ENCODE measurements at regions not wholly inside any gene's neighbourhood (a gene's known extent, or its start where the extent isn't known, plus 50 kb on each side); places are given as distances from the start of the nearest gene placed in this dataset.

DNA sequence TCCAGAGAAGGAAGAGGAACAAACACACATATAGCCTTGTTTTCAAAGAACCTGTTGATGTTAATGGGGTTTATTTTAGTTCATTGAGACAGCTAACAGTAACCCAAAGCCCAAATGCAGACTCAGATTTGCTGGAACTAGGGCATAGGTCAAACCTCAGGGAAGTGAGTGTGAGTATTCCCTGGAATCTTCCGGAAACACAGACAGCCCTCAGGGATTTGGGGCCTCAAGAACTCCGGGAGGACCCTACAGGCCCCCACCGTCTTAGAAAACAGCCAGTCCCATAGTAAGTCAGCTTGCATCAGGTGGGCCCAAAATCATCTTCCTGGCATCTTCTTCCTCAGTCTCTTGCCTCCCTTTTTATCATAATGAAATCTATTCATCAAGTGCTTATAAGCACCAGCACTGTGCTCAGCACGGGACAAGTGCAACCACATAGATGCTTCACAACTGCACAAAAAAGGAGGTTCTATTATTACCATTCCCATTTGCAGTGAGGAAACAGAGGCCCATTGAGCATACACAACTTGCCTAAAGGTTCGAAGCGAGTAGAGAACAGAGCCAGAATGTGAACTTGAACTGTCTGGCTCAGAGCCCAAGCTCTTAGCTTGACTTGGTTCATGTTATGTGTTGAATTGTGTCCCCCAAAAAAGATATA lies 50.2 kb upstream of the BCL11A start:
- H3K9me3 Mint-ChIP-seq: peaks cover 4% of the 10 kb centered on the region
- peaks cover 8% of the 10 kb centered on the region for H3K27me3 Mint-ChIP-seq
- H3K27ac Mint-ChIP-seq: peak overlapping the region; percentile 49
- DNase-seq (ENCODE audit: low spot score in 2 of 2) (no peak), ATAC-seq (ENCODE audit: low read depth) (no peak)
- peaks cover 2% of the 10 kb centered on the region for H3K4me1 Mint-ChIP-seq
- H3K36me3 Mint-ChIP-seq: peaks cover 2% of the 10 kb centered on the region
- H3K4me3 Mint-ChIP-seq: no peak overlapping the region

DNA sequence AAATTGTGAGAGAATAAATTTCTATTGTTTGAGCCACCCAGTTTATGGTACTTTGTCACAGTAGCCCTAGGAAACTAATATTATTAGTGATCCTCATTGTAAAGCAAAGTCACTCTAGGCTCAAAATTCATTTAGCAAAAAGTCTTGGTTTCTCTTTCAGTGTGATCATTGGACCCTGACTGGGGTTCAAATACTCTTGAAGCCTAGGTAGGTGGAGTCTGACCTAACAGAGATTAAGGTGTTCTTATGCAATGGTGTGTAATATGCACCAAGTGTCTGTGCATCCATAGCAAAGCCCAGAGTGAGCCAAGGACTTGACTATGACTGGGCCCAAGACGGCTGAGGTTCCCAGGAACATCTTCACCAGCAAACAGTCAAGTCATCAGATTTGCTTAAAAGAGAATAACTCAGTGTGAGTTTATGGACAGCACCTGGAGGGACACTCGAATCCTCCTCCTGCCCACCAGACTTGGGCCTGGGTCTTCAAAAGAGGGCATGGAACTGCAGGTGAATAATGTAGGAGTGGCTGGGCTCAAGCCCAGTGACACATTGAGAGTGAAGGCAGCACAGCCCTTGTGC lies 51.1 kb upstream of the BCL11A start:
- peaks cover 8% of the 10 kb centered on the region for H3K27me3 Mint-ChIP-seq
- H3K9me3 Mint-ChIP-seq: peaks cover 4% of the 10 kb centered on the region
- H3K4me1 Mint-ChIP-seq: peaks cover 2% of the 10 kb centered on the region
- H3K4me3 Mint-ChIP-seq: no peak overlapping the region
- H3K27ac Mint-ChIP-seq: peak overlapping the region; percentile 49
- no peak for ATAC-seq (ENCODE audit: low read depth)
- DNase-seq (ENCODE audit: low spot score in 2 of 2): no peak
- H3K36me3 Mint-ChIP-seq: peaks cover 2% of the 10 kb centered on the region

DNA sequence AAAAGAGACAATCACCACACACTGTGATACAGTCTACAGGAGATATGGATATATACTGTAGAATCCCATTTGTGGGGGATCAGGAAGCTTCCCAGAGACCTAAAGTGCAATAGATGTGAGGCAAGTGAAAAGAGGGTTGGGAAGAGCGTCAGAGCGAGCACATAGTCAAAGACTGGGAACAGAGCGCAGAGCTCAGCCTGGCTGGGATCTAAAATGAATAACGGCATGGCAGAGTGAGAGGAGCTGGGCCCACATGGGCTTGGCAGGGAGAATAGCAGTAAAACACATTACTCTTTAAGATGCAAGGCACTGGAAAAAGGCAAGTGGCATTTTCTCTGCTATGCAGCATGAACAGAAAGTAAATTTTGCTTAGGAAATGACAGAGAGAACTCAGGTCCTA lies 52.4 kb upstream of the BCL11A start:
- Mint-ChIP-seq H3K27me3 (peaks cover 8% of the 10 kb centered on the region), H3K4me3 (no peak overlapping the region), H3K9me3 (no peaks in the 10 kb centered on the region), H3K27ac (no peak overlapping the region), H3K4me1 (peaks cover 2% of the 10 kb centered on the region), H3K36me3 (peaks cover 2% of the 10 kb centered on the region)
- no peak for DNase-seq (ENCODE audit: low spot score in 2 of 2)
- no peak for ATAC-seq (ENCODE audit: low read depth)

DNA sequence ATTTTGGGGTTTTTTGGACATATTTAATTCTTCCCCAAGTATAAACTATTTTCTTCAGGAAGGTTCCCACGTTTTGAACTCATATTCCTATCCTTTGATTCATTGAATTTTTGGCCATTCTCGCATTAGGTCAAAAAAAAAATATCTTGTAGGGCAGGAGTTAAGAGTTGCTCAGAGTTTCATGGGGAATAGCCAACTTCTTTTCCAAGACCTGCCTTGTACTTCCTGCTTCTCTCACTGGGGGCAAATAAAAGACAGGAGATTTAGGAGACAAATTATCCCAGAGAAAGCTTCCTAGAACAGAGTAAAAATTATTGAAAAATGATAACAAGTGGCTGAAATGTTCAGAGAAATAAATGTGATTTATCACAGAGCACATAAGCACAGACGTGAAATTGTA lies 55.2 kb upstream of the BCL11A start:
- DNase-seq (ENCODE audit: low spot score in 2 of 2) (no peak), ATAC-seq (ENCODE audit: low read depth) (no peak)
- peaks cover 2% of the 10 kb centered on the region for H3K36me3 Mint-ChIP-seq
- H3K27ac Mint-ChIP-seq: no peak overlapping the region
- H3K4me3 Mint-ChIP-seq: no peak overlapping the region
- peaks cover 10% of the 10 kb centered on the region for H3K27me3 Mint-ChIP-seq
- H3K9me3 Mint-ChIP-seq: peaks cover 2% of the 10 kb centered on the region
- H3K4me1 Mint-ChIP-seq: peaks cover 6% of the 10 kb centered on the region

DNA sequence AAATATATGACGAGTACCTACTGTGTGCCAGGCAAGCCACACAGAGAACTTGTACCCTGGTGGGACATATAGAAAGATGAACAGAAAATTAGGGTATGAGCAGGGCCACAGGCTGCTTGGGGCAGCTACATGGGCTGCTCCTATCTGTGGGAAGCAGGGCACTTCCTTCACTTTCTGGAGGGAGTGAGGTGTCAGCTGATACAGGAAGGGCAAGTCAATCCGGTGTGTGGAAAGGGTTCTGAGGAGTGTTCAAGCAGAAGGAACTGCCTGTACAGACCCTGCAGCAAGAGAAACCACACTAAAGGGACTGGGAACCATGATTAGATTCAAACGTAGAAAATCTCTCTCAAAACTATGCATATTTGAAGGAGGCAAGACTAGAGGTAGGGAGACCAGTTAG lies 58.6 kb upstream of the BCL11A start:
- Mint-ChIP-seq H3K27ac (no peak overlapping the region), H3K4me3 (no peak overlapping the region), H3K4me1 (peaks cover 6% of the 10 kb centered on the region), H3K9me3 (peaks cover 2% of the 10 kb centered on the region), H3K27me3 (peaks cover 6% of the 10 kb centered on the region), H3K36me3 (peaks cover under 1% of the 10 kb centered on the region)
- DNase-seq (ENCODE audit: low spot score in 2 of 2): no peak
- no peak for ATAC-seq (ENCODE audit: low read depth)

DNA sequence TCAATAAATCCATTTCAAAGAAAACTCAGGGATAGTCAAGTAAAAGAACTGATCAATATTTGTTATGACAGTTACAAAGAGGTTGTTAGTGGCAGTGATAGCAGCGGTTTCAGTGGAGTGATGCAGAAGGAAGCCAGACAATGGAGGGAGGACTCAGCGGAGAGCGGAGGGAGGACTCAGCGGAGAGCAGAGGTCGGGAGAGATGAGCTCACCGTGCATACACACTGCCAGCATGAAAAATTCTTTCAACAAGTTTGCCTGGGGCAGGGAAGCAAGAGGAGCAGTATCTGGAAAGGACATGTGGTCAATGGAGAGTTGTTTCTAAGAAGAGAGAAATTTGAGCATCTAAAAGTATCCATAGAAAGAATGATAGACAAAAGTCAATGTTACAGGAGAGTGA lies 60.9 kb upstream of the BCL11A start:
- peaks cover 6% of the 10 kb centered on the region for H3K4me1 Mint-ChIP-seq
- no peaks in the 10 kb centered on the region for H3K36me3 Mint-ChIP-seq
- ATAC-seq (ENCODE audit: low read depth): no peak
- no peak overlapping the region for H3K27ac Mint-ChIP-seq
- DNase-seq (ENCODE audit: low spot score in 2 of 2): no peak
- no peak overlapping the region for H3K4me3 Mint-ChIP-seq
- H3K9me3 Mint-ChIP-seq: peaks cover 2% of the 10 kb centered on the region
- peaks cover 2% of the 10 kb centered on the region for H3K27me3 Mint-ChIP-seq

DNA sequence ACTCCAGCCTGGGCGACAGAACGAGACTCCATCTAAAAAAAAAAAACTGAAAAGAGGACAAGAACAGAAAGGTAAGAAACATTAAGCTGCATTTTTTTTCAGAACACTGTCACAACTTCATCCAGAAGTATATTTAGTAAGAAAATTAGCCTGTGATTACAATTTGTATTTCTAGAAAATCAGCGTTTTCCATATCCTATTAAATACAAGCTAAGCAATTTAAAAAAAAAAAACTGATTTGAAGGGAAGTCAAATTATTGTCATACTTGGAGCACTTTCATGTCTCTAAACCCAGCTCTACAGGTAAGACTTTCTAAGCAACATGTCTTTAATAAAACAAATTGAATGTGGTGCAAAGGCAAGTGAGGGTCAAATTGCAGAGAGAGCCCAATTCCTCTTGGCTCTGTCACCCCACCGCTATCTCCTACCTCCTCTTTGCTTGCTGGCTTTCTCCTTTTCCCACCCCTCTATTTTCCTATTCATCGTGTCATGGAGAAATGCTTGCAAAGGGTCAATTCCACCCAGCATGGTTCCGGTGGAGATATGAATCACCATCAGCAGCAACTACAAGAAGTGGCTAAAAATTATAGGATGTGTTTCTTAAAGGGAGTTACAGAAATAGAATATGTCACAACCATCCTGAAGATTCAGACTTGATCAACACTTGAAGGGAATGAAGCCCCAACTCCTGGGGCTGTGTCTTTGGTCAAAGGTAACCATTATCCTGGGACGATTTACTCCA lies 68.4 kb upstream of the BCL11A start:
- Mint-ChIP-seq H3K4me3 (no peak overlapping the region), H3K36me3 (no peaks in the 10 kb centered on the region), H3K4me1 (no peaks in the 10 kb centered on the region), H3K9me3 (no peaks in the 10 kb centered on the region), H3K27ac (no peak overlapping the region), H3K27me3 (peaks cover 7% of the 10 kb centered on the region)
- ATAC-seq (ENCODE audit: low read depth): no peak
- DNase-seq (ENCODE audit: low spot score in 2 of 2): no peak

DNA sequence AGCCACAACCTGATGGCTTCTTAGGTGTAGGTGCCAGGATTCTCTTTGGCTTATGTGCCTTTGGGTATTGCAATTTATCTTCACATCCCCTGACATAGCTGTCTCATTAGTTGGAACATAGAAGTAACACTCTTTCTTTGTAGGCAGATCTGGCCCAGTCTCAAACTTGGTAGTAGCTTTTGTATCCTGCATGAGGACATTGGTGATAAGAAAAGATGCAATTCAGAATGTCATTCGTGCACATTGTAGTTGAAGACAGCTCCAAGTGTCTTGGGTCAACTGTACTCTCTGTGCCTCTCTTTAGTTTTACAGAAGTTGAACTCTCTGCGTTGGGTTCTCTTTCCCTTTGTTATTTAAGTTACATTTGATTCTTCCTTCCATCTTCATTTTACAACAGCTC lies 69.6 kb upstream of the BCL11A start:
- peaks cover 8% of the 10 kb centered on the region for H3K27me3 Mint-ChIP-seq
- H3K36me3 Mint-ChIP-seq: no peaks in the 10 kb centered on the region
- no peak overlapping the region for H3K4me3 Mint-ChIP-seq
- ATAC-seq (ENCODE audit: low read depth) (no peak), DNase-seq (ENCODE audit: low spot score in 2 of 2) (no peak)
- H3K9me3 Mint-ChIP-seq: no peaks in the 10 kb centered on the region
- H3K27ac Mint-ChIP-seq: no peak overlapping the region
- H3K4me1 Mint-ChIP-seq: no peaks in the 10 kb centered on the region

DNA sequence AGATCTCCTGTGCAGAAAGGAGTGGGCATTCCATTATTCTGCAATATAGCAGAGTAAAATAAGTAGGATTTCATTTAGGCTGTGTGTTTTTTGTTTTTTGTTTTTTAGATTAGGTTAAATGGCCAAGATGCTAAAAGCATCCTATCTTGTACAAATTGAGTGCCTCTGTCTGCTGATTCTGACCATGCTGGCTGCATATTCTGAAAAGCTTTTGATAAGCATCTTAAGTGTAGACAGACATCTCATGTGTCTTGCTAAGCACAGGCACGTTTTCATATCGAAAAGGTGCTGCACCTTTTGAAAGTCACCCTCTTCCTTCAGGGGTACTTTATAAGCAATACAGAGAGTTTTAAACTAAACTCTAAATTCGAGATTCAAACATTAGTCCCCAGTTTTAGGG lies 74.0 kb upstream of the BCL11A start:
- Mint-ChIP-seq H3K27ac (no peak overlapping the region), H3K4me1 (no peaks in the 10 kb centered on the region), H3K4me3 (no peak overlapping the region), H3K9me3 (no peaks in the 10 kb centered on the region), H3K27me3 (peaks cover 17% of the 10 kb centered on the region), H3K36me3 (no peaks in the 10 kb centered on the region)
- ATAC-seq (ENCODE audit: low read depth) (no peak), DNase-seq (ENCODE audit: low spot score in 2 of 2) (no peak)

DNA sequence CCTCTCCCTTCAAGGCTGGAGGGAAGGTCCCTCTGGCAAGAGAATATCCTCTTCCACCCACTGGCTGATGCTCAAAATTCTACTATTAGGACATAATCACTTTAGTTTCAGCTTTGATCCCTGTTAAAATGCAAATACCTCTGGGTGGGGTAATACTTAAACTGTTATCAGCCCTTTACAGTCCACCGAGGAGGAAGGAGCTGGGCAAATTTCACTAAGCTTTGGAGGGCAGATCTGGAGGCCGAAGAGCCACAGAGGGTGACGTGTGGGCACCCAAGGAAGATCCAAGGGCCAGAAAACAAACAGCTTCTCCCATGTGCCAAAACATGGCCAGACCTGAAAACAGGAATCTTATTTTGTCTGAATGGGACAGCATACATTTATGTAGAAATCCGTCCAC lies 74.6 kb upstream of the BCL11A start:
- H3K4me3 Mint-ChIP-seq: no peak overlapping the region
- H3K27me3 Mint-ChIP-seq: peaks cover 17% of the 10 kb centered on the region
- no peak overlapping the region for H3K27ac Mint-ChIP-seq

DNA sequence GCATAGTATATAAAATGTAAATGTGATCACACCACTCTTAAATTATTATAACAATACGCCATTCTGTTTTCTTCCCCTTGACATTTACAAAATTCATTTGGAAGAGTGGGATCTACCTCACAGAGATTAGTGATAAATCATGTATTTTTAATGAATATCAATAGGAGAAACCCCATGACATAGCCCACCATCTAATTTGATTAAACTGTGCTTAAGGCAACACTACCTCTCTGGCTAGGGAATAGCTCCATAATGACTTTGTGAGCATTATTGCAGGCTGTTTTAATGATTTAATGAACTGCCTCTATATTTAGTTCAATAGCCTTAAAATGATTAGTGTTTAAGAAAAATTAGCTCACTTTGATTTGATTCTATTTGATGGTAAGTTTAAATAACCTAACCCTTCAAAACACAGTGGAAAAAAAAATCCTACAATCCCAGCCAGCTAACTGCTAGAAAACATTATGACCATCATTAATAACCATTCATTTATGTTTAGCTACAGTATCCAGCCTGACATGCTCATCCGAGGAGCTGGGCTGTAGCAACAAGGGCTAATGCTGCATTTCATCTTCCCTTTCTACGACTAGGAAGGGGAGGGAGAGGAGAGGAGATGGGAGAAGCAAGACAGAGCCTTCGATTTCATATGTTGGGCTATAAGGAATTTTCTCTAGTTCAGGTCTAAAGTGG lies 75.3 kb upstream of the BCL11A start:
- ATAC-seq (ENCODE audit: low read depth) (no peak), DNase-seq (ENCODE audit: low spot score in 2 of 2) (no peak)
- Mint-ChIP-seq H3K36me3 (no peaks in the 10 kb centered on the region), H3K9me3 (no peaks in the 10 kb centered on the region), H3K4me3 (no peak overlapping the region), H3K27me3 (peaks cover 16% of the 10 kb centered on the region), H3K27ac (no peak overlapping the region), H3K4me1 (no peaks in the 10 kb centered on the region)

More for the DNA sequence above, 74.6 kb upstream of the BCL11A start:
- DNase-seq (ENCODE audit: low spot score in 2 of 2) (no peak), ATAC-seq (ENCODE audit: low read depth) (no peak)
- no peaks in the 10 kb centered on the region for H3K36me3 Mint-ChIP-seq
- no peaks in the 10 kb centered on the region for H3K9me3 Mint-ChIP-seq
- H3K4me1 Mint-ChIP-seq: no peaks in the 10 kb centered on the region

DNA sequence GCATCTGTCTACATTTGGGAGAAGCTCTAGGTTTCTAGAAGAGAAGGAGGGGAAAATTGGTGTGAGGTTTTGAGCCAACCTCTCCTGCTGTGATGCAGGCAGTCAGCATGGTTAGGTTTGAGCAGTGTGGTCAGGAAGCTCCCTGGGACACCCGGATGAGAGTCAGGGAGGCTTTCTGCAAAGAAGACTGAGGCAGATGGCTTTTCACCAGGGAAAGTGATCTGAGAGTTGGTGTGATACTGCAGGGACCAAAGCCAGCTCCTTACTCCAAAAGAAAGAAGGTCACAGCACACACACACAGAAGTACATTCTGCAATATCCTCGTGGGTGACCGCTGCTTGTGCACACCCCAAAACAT lies 75.8 kb upstream of the BCL11A start:
- no peaks in the 10 kb centered on the region for H3K36me3 Mint-ChIP-seq
- ATAC-seq (ENCODE audit: low read depth) (no peak), DNase-seq (ENCODE audit: low spot score in 2 of 2) (no peak)
- no peaks in the 10 kb centered on the region for H3K9me3 Mint-ChIP-seq
- H3K4me1 Mint-ChIP-seq: no peaks in the 10 kb centered on the region
- no peak overlapping the region for H3K4me3 Mint-ChIP-seq
- no peak overlapping the region for H3K27ac Mint-ChIP-seq
- peaks cover 16% of the 10 kb centered on the region for H3K27me3 Mint-ChIP-seq

DNA sequence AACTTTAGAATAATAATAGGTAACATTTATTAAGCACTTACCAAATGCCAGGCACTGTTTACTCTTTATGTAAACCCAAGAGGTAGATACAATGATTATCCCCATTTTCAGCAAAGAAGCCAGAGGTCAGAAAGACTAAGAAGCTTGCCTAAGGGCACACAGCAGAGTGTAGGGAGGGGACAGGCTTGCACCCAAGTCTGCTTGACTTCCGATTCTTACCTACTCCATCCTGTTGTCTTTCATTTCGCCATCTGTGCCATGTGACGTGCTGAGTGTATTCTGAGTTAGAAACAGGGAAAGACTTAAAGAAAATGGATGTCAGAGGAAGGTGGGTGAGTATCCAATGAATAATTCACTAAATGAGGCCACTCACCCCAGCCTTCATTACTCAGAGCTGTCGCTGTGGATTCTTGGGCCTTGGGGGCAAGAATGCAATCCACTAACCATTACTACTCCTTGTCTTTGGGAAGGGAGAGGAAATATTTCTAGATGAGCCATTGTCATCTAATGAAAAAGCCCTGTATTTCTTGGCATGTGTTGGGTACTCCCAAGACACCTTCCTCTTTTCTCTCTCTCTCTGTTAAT lies 76.4 kb upstream of the BCL11A start:
- Mint-ChIP-seq H3K27me3 (peaks cover 18% of the 10 kb centered on the region), H3K27ac (no peak overlapping the region), H3K4me1 (no peaks in the 10 kb centered on the region), H3K9me3 (no peaks in the 10 kb centered on the region), H3K4me3 (no peak overlapping the region), H3K36me3 (no peaks in the 10 kb centered on the region)
- DNase-seq (ENCODE audit: low spot score in 2 of 2) (no peak), ATAC-seq (ENCODE audit: low read depth) (no peak)

DNA sequence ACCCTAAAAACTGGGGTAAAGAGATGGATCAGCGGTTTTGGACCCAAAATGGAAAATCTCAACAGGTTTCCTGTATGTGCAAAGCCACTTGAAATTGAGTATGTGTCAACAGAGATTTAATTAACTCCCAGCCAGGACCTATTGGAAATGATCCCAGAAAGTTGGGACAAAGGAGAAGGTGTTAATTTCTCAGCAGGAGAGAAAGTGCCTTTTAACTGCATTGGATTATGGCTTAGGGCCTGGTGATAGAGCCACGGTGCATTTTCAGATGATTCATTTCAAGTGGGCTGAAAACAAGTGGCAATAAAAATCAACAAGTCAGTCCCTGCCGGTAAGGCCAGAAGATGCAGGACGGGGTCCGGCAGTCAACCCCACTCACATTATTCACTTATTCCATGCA lies 80.2 kb upstream of the BCL11A start:
- H3K9me3 Mint-ChIP-seq: no peaks in the 10 kb centered on the region
- no peak for DNase-seq (ENCODE audit: low spot score in 2 of 2)
- no peaks in the 10 kb centered on the region for H3K36me3 Mint-ChIP-seq
- H3K27me3 Mint-ChIP-seq: peaks cover 16% of the 10 kb centered on the region
- H3K27ac Mint-ChIP-seq: no peak overlapping the region
- no peak for ATAC-seq (ENCODE audit: low read depth)
- no peaks in the 10 kb centered on the region for H3K4me1 Mint-ChIP-seq
- H3K4me3 Mint-ChIP-seq: no peak overlapping the region

All from memory B cell (primary cell).